ENCODE measurements at regions not wholly inside any gene's neighbourhood (a gene's known extent, or its start where the extent isn't known, plus 50 kb on each side); places are given as distances from the start of the nearest gene placed in this dataset.

DNA sequence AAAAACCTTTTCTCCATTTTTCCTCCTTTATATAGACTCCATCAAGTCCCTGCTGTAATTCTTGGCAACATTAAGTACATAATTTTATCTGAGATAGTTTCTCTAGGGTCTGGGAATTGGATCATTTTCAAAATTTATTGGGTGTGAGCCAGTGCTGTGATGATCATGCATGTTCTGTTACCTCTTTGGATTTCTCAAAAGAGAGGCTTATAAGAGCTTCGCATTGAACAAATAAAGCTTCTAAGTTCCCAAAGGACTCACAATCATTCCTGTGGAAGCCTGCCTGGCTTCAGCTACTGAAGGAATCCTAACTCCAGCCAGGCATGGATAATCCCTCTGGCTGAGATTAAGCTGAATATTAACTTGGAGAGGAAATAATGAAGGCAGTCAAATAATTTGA, 208.5 kb downstream of the RAB38 start:
- intact Hi-C loops (cut with micrococcal nuclease) = no loop called here
- POLR2A ChIA-PET = interaction anchor here (1.8 kb wide), 1 partner anchor 50 kb away, joined by 3 read pairs; no protein-coding TSS in a partner anchor
- no peaks in the 10 kb centered on the region for H3K27me3 Mint-ChIP-seq (ENCODE audit: insufficient read depth, unreplicated experiment)
- CTCF ChIA-PET = interaction anchor here (0.7 to 1.1 kb wide), 2 partner anchors 50 to 626 kb away, joined by 3 to 4 read pairs; no protein-coding TSS in a partner anchor
- TF ChIP-seq, protein P1, sequence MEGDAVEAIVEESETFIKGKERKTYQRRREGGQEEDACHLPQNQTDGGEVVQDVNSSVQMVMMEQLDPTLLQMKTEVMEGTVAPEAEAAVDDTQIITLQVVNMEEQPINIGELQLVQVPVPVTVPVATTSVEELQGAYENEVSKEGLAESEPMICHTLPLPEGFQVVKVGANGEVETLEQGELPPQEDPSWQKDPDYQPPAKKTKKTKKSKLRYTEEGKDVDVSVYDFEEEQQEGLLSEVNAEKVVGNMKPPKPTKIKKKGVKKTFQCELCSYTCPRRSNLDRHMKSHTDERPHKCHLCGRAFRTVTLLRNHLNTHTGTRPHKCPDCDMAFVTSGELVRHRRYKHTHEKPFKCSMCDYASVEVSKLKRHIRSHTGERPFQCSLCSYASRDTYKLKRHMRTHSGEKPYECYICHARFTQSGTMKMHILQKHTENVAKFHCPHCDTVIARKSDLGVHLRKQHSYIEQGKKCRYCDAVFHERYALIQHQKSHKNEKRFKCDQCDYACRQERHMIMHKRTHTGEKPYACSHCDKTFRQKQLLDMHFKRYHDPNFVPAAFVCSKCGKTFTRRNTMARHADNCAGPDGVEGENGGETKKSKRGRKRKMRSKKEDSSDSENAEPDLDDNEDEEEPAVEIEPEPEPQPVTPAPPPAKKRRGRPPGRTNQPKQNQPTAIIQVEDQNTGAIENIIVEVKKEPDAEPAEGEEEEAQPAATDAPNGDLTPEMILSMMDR (IDR thresholded peaks at IDR 0.05; ENCODE audit: unreplicated experiment) = no peak
- H3K9me3 Mint-ChIP-seq (ENCODE audit: unreplicated experiment) = no peaks in the 10 kb centered on the region
- H3K27ac Mint-ChIP-seq (ENCODE audit: low read depth, unreplicated experiment) = no peak overlapping the region
- no peaks in the 10 kb centered on the region for H3K36me3 Mint-ChIP-seq (ENCODE audit: insufficient read depth, unreplicated experiment)
- no peak overlapping the region for H3K4me3 Mint-ChIP-seq (ENCODE audit: unreplicated experiment)
- DNase-seq (ENCODE audit: unreplicated experiment) = no peak
- BruUV-seq (replicated peaks) = no TSS peak
- no peaks in the 10 kb centered on the region for H3K4me1 Mint-ChIP-seq (ENCODE audit: insufficient read depth, unreplicated experiment)

DNA sequence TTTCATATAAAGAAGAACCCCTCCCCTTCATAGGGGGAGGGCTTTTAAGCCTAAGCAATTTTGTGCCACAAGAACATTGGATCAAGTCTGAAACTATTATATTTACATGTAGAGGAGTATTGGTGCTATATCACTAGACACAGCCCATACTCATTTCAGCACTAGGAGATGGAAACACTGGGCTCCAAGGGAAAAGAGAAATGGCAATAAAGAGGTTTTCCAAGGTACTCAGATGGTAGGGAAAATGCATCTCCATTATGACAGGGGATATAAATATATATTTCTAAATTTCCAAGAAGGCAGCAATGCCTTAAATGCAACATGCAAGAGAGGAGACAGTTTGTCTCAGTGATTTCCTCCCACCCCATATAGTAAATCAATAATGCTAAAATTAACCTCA, 209.0 kb downstream of the RAB38 start:
- H3K27ac Mint-ChIP-seq (ENCODE audit: low read depth, unreplicated experiment) = no peak overlapping the region
- no peak for DNase-seq (ENCODE audit: unreplicated experiment)
- ChIA-PET CTCF (no interaction called here), POLR2A (no interaction called here)
- no peaks in the 10 kb centered on the region for H3K36me3 Mint-ChIP-seq (ENCODE audit: insufficient read depth, unreplicated experiment)
- intact Hi-C loops (cut with micrococcal nuclease) = no loop called here
- TF ChIP-seq, protein P1 (IDR thresholded peaks at IDR 0.05; ENCODE audit: unreplicated experiment) = no peak
- BruUV-seq (replicated peaks) = no TSS peak
- no peaks in the 10 kb centered on the region for H3K4me1 Mint-ChIP-seq (ENCODE audit: insufficient read depth, unreplicated experiment)
- H3K9me3 Mint-ChIP-seq (ENCODE audit: unreplicated experiment) = no peaks in the 10 kb centered on the region
- H3K4me3 Mint-ChIP-seq (ENCODE audit: unreplicated experiment) = no peak overlapping the region
- no peaks in the 10 kb centered on the region for H3K27me3 Mint-ChIP-seq (ENCODE audit: insufficient read depth, unreplicated experiment)

DNA sequence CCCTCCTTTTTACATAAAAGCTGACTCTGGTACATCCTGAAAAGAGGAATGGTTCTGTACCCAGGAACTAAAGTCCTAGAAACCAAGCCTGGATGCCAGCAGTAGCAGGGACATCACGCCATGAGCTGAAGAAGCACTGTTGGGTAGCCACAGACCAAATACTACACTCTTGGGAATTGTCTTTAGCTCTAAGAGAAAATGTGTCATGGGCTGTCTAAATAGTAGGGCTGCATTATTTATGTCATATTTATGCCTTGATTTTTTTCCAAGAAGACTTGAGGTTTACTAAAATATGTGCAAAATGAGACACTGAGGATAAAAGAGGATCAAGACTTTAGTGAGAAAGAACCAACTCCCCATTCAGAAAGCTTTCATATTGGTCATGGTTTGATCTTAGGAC, 213.6 kb downstream of the RAB38 start:
- H3K27ac Mint-ChIP-seq (ENCODE audit: low read depth, unreplicated experiment) = no peak overlapping the region
- DNase-seq (ENCODE audit: unreplicated experiment) = no peak
- POLR2A ChIA-PET = no interaction called here
- no TSS peak for BruUV-seq (replicated peaks)
- no peaks in the 10 kb centered on the region for H3K9me3 Mint-ChIP-seq (ENCODE audit: unreplicated experiment)
- CTCF ChIA-PET = interaction anchor here (0.6 to 2.9 kb wide), 2 partner anchors 42 to 55 kb away, joined by 3 to 9 read pairs; no protein-coding TSS in a partner anchor
- H3K27me3 Mint-ChIP-seq (ENCODE audit: insufficient read depth, unreplicated experiment) = no peaks in the 10 kb centered on the region
- intact Hi-C loops (cut with micrococcal nuclease) = no loop called here
- TF ChIP-seq, protein P1 (IDR thresholded peaks at IDR 0.05; ENCODE audit: unreplicated experiment) = no peak
- no peaks in the 10 kb centered on the region for H3K4me1 Mint-ChIP-seq (ENCODE audit: insufficient read depth, unreplicated experiment)
- no peaks in the 10 kb centered on the region for H3K36me3 Mint-ChIP-seq (ENCODE audit: insufficient read depth, unreplicated experiment)
- H3K4me3 Mint-ChIP-seq (ENCODE audit: unreplicated experiment) = no peak overlapping the region

DNA sequence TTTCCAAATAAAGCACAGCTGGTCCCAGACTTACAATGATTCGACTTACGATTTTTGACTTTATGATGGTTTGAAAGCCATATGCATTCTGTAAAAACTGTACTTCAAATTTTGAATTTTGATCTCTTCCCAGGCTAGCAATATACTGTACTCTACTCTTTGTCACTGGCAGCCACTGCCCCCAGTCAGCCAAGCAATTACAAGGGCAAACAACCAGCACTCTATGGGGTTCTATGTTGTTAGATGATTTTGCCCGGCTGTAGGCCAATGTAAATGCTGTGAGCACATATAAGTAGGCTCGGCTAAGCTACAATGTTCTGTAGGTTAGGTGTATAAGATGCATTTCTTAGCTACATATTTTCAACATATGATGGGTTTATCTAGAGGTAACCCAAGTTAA, 217.3 kb downstream of the RAB38 start:
- H3K36me3 Mint-ChIP-seq (ENCODE audit: insufficient read depth, unreplicated experiment) = no peaks in the 10 kb centered on the region
- no peaks in the 10 kb centered on the region for H3K9me3 Mint-ChIP-seq (ENCODE audit: unreplicated experiment)
- no TSS peak for BruUV-seq (replicated peaks)
- TF ChIP-seq, protein P1 (IDR thresholded peaks at IDR 0.05; ENCODE audit: unreplicated experiment) = no peak
- no peak overlapping the region for H3K4me3 Mint-ChIP-seq (ENCODE audit: unreplicated experiment)
- no peak for DNase-seq (ENCODE audit: unreplicated experiment)
- ChIA-PET POLR2A (no interaction called here), CTCF (interaction anchor here (0.5 kb wide), 1 partner anchor 1447 kb away, joined by 3 read pairs; no protein-coding TSS in a partner anchor)
- H3K27me3 Mint-ChIP-seq (ENCODE audit: insufficient read depth, unreplicated experiment) = no peaks in the 10 kb centered on the region
- intact Hi-C loops (cut with micrococcal nuclease) = no loop called here
- no peaks in the 10 kb centered on the region for H3K4me1 Mint-ChIP-seq (ENCODE audit: insufficient read depth, unreplicated experiment)
- no peak overlapping the region for H3K27ac Mint-ChIP-seq (ENCODE audit: low read depth, unreplicated experiment)

All from MCF 10A (cell line).